SJSA1 (cell line): ENCODE measurements at regions not wholly inside any gene's neighbourhood (a gene's known extent, or its start where the extent isn't known, plus 50 kb on each side); places are given as distances from the start of the nearest gene placed in this dataset.

Experiments used
- DNase-seq, 2 experiments: peaks; one replicate each; pipeline ENCODE4 v3.0.0-alpha.2; 2015 to 2020; ENCODE audit warnings: low spot score in 2 of 2, low read depth in 1 of 2
- H3K27ac ChIP-seq: fragments of 250-450 bp; sonication (Bioruptor Pico); 2 replicates; pipeline ENCODE4 v1.5.1; 2020; ENCODE audit warnings: mild to moderate bottlenecking, moderate library complexity
- H3K27me3 ChIP-seq: fragments of 250-450 bp; sonication (Bioruptor Pico); replicated peaks from 2 replicates; pipeline ENCODE4 v1.5.1; 2020; ENCODE audit warnings: mild to moderate bottlenecking, moderate library complexity
- H3K36me3 ChIP-seq: fragments of 250-450 bp; sonication (Bioruptor Pico); 2 replicates; pipeline ENCODE4 v1.5.1; 2020; ENCODE audit warnings: mild to moderate bottlenecking
- H3K4me1 ChIP-seq: fragments of 250-450 bp; sonication (Bioruptor Pico); replicated peaks from 2 replicates; pipeline ENCODE4 v1.6.1; 2021; ENCODE audit warnings: mild to moderate bottlenecking
- H3K4me3 ChIP-seq: fragments of 250-450 bp; sonication (Bioruptor Pico); 2 replicates; pipeline ENCODE4 v1.5.1; 2020; ENCODE audit warnings: mild to moderate bottlenecking
- H3K9me3 ChIP-seq: fragments of 250-450 bp; sonication (Bioruptor Pico); replicated peaks from 2 replicates; pipeline ENCODE4 v1.5.1; 2020; ENCODE audit warnings: mild to moderate bottlenecking

DNA sequence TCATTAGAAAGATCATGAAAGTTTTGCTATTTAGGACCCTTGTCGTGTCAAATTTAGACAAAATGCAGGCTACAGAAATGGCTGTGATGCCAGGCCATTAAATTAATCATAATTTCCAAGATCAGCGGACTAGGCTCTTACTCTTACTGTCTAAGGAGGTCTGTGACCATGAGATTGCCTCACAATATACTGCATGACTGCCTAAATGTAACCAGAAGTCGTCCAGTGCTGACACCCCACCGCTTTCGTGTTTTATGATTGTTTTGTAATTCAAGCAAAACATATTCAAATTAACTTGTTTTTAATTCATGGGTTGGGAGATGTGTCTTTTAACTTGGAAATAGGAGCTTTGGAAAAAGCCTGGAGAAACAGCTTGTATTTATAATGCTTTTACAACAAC lies 947.5 kb downstream of the BRINP3 start:
- no peaks in the 10 kb centered on the region for H3K9me3 ChIP-seq
- H3K27ac ChIP-seq = no peak overlapping the region
- H3K36me3 ChIP-seq = no peaks in the 10 kb centered on the region
- no peak overlapping the region for H3K4me3 ChIP-seq
- H3K27me3 ChIP-seq = no peaks in the 10 kb centered on the region
- H3K4me1 ChIP-seq = no peaks in the 10 kb centered on the region
- no peak for DNase-seq

DNA sequence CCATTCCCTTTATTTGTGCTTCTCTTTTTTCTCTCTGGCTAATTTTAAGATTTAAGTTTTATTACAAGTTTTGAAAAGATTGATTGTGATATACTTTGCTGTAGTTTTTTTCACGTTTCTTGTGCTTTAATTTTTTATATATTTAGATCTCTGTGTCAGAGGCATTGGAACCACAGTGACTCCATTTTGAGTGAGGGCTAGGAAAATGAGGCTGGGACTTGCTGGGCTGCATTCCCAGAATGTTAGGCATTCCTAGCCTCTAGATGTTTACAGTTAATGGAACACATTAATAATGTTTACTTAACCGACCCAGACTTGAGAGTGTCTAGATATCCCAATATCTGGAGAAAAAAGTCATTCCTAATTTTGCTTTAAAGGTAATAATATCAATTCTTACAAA lies 939.4 kb downstream of the BRINP3 start:
- H3K4me3 ChIP-seq = no peak overlapping the region
- H3K9me3 ChIP-seq = no peaks in the 10 kb centered on the region
- H3K27ac ChIP-seq = no peak overlapping the region
- no peaks in the 10 kb centered on the region for H3K4me1 ChIP-seq
- H3K36me3 ChIP-seq = no peaks in the 10 kb centered on the region
- DNase-seq = no peak
- H3K27me3 ChIP-seq = no peaks in the 10 kb centered on the region

DNA sequence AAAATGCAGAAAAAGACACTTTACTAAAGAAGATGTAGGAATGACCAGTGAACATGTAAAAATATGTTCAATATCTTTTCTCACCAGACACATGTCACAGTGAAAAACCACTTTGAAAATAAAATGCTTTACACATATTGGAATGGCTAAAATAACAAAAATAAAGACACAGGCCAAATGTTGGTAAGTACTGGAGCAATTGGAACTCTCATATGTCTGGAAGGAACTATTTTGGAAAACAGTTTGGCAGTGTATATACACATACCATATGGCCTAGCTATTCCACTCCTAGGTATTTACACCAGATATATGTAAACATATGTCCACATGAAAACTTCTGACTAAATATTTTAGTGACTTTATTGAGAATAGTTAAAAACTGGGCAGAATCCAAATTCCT lies 927.2 kb downstream of the BRINP3 start:
- no peak overlapping the region for H3K27ac ChIP-seq
- no peaks in the 10 kb centered on the region for H3K9me3 ChIP-seq
- no peak overlapping the region for H3K4me3 ChIP-seq
- no peaks in the 10 kb centered on the region for H3K36me3 ChIP-seq
- H3K27me3 ChIP-seq = no peaks in the 10 kb centered on the region
- DNase-seq = no peak
- H3K4me1 ChIP-seq = no peaks in the 10 kb centered on the region

DNA sequence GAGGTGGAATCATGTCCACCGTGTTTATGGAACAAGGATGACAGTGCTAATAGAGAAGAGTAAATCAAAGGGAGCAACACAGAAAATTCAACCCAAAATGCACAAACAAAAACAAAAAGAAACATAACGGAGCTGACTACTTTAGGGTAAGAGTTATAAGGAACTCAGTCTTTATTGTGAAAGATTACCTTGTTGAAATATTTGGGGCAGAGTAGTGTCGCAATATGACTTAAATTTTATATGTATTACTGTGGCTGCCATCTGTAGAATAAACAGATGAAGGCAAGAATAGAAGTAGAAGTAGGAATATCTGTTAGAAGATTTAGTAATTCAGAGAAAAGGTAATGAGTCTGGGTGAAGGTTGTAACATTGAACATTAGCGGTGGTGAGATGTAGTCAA lies 913.9 kb downstream of the BRINP3 start:
- Histone ChIP-seq H3K36me3 (no peaks in the 10 kb centered on the region), H3K4me3 (no peak overlapping the region), H3K9me3 (peaks cover 4% of the 10 kb centered on the region; the same call in 1 of the 2 replicates), H3K27ac (no peak overlapping the region), H3K4me1 (no peaks in the 10 kb centered on the region), H3K27me3 (no peaks in the 10 kb centered on the region)
- no peak for DNase-seq

DNA sequence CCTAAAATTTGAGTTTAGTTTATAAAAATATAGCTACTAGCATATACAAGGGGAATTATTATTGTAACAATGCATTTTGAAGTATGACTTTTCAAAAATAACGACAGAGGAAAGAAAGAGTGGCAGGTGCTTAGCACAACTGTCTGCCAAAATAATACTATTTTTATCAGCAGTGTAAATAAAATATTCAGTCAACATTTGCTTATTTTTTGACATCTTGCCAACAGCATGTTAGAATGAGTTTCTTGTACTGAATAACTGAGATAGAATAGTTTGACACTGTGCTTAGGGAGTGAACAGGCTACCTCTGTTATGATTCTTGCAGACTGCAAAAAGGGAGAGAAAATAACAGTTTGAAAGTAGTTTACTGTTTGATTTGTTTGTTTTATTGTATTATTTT lies 909.8 kb downstream of the BRINP3 start:
- Histone ChIP-seq H3K36me3 (no peaks in the 10 kb centered on the region), H3K27ac (no peak overlapping the region), H3K4me1 (no peaks in the 10 kb centered on the region), H3K4me3 (no peak overlapping the region), H3K9me3 (no peaks in the 10 kb centered on the region), H3K27me3 (no peaks in the 10 kb centered on the region)
- no peak for DNase-seq

DNA sequence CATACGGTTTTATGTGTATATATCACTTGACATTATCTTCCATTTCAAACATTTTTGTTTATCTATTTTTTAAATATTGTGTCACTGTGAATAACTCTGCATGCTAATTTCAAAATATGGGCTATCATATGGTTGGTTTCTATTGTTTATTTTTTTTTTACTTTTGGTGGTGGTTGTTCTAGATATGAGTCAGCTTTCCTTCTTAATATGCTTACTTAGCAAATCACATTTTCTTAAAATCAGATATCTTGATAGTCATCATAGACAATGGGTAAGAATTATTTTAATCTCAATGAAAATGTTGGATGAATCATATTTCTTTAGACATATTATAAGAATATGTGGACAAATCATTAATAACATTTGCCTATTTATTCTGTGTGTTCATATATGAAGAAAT lies 881.5 kb downstream of the BRINP3 start:
- H3K27ac ChIP-seq = no peak overlapping the region
- DNase-seq = no peak
- H3K4me3 ChIP-seq = no peak overlapping the region

DNA sequence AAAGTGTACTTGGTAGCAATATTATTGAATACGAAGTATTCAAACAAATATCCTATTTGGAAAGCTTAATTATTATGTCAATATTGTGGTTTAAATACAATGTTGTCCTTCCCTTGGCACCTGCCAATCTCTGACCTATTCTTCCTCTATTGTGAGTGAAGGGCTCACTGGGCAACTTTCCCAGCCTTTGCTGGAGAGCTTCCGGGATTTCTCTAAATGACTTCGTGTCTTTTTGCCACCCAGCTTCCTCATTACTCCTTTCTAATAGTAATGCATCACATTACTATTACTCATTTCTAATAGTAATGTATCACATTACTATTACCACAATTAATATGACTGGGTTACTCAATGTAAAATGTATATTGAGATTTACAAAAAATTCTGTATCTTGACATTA lies 880.6 kb downstream of the BRINP3 start:
- no peak overlapping the region for H3K27ac ChIP-seq
- H3K27me3 ChIP-seq = no peaks in the 10 kb centered on the region
- no peak overlapping the region for H3K4me3 ChIP-seq
- H3K36me3 ChIP-seq = no peaks in the 10 kb centered on the region
- H3K4me1 ChIP-seq = no peaks in the 10 kb centered on the region
- H3K9me3 ChIP-seq = no peaks in the 10 kb centered on the region
- DNase-seq = no peak

More for the DNA sequence above, 881.5 kb downstream of the BRINP3 start:
- H3K27me3 ChIP-seq = no peaks in the 10 kb centered on the region
- no peaks in the 10 kb centered on the region for H3K36me3 ChIP-seq
- no peaks in the 10 kb centered on the region for H3K4me1 ChIP-seq
- no peaks in the 10 kb centered on the region for H3K9me3 ChIP-seq

DNA sequence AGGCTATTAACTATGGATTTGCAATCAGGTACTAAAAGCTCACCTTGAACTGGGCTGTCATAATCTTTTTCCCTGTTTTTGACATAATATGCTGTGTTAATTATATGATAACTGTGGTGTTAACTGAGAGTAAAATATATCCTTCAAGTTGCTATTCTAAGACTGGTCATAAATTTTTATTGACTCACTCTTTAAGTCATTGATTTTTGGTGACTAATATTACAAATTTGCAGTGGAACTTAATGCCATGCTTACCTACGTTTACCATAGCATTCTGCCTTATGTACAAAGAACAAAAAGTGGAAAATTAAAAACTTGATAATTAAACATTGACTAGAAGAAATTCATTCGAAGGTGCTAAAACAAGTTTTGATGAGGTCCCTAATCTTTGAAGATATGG lies 872.4 kb downstream of the BRINP3 start:
- no peaks in the 10 kb centered on the region for H3K4me1 ChIP-seq
- no peaks in the 10 kb centered on the region; the same call in 1 of the 2 replicates for H3K9me3 ChIP-seq
- no peaks in the 10 kb centered on the region for H3K36me3 ChIP-seq
- no peaks in the 10 kb centered on the region for H3K27me3 ChIP-seq
- no peak overlapping the region for H3K27ac ChIP-seq
- no peak for DNase-seq
- no peak overlapping the region for H3K4me3 ChIP-seq

DNA sequence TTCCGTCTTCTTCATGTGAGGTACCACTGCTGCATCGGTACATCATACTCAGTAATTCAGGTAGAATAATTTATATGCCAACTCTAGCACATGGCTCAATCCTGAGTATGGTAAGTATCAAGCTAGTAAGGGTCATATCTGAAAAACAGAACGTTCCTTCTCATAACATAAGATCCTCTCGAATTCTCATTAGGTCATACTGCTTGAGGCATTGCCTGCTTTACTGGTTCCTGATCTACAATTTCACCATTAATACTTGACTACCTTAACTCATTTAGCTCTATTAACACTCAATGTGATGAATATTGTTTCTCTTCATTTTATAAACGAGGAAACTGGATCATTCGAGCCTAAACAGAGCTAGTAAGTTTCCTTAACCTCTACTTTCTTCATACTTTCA lies 871.6 kb downstream of the BRINP3 start:
- H3K9me3 ChIP-seq = no peaks in the 10 kb centered on the region; the same call in 1 of the 2 replicates
- DNase-seq = no peak
- no peaks in the 10 kb centered on the region for H3K4me1 ChIP-seq
- H3K4me3 ChIP-seq = no peak overlapping the region
- H3K27me3 ChIP-seq = no peaks in the 10 kb centered on the region
- H3K36me3 ChIP-seq = no peaks in the 10 kb centered on the region
- no peak overlapping the region for H3K27ac ChIP-seq

DNA sequence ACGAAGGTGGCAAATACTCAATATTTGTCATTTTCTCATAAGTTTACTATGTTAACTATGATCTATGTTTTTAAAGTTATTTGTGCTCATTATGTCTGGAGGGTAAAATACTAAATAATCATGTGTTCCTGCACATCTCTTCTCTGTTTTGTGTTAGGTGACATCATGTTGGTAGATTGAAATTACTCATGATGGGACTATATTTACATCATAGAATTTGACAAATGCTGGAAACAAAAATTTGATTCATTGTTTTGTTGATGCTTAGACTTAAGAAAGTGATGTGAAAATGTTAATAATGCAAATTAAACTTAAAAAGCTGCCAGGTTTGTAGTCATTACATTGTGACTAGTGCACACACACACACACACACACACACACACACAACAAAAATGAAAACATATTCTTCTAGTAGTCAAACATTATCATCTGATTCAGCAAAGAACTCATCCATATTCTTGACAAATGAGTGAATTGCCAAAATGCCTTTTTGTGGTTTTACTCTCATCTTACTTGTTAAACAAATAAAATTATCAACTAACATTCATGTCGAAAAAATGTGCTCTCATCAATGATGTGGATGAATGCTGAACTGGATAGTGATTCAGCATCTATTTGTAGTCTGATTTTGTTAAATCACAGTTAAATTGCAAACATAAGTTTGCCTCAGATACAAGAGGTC lies 870.7 kb downstream of the BRINP3 start:
- Histone ChIP-seq H3K4me1 (no peaks in the 10 kb centered on the region), H3K36me3 (no peaks in the 10 kb centered on the region), H3K27ac (no peak overlapping the region), H3K9me3 (no peaks in the 10 kb centered on the region; the same call in 1 of the 2 replicates), H3K27me3 (no peaks in the 10 kb centered on the region), H3K4me3 (no peak overlapping the region)
- DNase-seq = no peak

DNA sequence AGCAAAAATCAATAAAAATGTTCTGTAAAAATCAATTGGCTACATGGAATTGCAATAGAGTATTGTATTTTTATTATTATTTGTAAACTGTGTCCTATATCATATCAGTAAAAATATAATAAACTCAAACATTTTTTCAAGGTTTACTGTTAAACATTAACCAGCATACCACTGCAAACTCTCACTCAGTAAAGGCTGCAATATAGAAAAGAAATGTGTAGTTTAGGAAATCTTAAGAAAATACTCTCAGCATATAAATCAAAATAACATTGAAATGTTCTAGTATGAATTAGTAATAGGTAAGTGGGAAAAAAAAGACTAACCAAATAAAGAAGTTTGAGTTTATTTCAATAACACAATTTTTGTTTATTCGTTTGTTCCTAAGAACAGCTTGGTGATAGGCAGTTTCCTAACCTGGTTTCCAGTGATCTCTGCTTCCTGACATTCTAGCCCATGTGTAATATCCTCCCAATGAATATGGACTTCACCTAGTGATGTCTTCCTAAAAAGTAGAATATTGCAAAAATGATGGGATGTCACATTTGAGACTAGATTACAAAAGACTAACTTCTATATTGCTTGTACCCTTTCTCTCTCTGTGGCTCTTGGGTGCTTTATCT lies 870.1 kb downstream of the BRINP3 start:
- Histone ChIP-seq H3K4me3 (no peak overlapping the region), H3K4me1 (no peaks in the 10 kb centered on the region), H3K27me3 (no peaks in the 10 kb centered on the region), H3K9me3 (no peaks in the 10 kb centered on the region; the same call in 1 of the 2 replicates), H3K27ac (no peak overlapping the region), H3K36me3 (no peaks in the 10 kb centered on the region)
- DNase-seq = no peak

DNA sequence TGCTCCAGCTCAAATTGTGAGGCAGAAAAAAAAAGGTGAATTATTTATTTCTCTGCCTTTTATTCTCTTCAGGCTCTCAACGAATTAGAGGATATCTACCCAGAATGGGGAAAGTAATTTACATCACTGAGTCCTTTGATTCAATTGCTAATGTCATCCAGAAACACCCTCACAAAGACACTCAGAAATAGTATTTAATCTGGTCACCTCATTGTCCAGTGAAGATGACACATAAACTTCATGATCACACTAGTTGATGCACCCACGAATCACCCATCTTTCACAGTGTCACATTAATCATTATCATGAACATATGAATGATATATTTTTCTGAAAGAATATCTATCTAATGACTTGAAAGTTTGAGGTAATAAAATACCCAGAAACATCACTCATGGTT lies 868.5 kb downstream of the BRINP3 start:
- H3K9me3 ChIP-seq = no peaks in the 10 kb centered on the region; the same call in 1 of the 2 replicates
- no peaks in the 10 kb centered on the region for H3K36me3 ChIP-seq
- no peak overlapping the region for H3K4me3 ChIP-seq
- no peak overlapping the region for H3K27ac ChIP-seq
- no peaks in the 10 kb centered on the region for H3K27me3 ChIP-seq
- H3K4me1 ChIP-seq = no peaks in the 10 kb centered on the region
- no peak for DNase-seq

DNA sequence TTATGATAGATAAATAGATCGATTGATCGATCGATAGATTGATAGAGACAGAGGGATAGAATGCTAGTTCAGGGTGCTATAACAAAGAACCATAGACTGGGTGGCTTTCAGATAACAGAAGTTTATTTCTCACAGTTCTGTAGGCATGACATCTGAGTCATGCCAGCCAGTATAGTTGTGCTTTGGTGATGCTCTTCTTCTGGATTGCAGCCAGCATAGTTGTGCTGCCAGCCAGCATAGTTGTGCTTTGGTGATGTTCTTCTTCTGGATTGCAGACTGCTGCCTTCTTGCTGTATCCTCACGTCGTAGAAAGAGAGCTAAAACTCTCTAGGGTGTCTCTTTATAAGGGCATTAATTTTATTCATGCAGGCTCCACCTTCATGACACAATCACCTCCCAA lies 860.8 kb downstream of the BRINP3 start:
- no peak overlapping the region for H3K4me3 ChIP-seq
- H3K27ac ChIP-seq = no peak overlapping the region
- no peaks in the 10 kb centered on the region for H3K9me3 ChIP-seq
- no peaks in the 10 kb centered on the region for H3K36me3 ChIP-seq
- H3K4me1 ChIP-seq = no peaks in the 10 kb centered on the region
- no peaks in the 10 kb centered on the region for H3K27me3 ChIP-seq
- DNase-seq = no peak

DNA sequence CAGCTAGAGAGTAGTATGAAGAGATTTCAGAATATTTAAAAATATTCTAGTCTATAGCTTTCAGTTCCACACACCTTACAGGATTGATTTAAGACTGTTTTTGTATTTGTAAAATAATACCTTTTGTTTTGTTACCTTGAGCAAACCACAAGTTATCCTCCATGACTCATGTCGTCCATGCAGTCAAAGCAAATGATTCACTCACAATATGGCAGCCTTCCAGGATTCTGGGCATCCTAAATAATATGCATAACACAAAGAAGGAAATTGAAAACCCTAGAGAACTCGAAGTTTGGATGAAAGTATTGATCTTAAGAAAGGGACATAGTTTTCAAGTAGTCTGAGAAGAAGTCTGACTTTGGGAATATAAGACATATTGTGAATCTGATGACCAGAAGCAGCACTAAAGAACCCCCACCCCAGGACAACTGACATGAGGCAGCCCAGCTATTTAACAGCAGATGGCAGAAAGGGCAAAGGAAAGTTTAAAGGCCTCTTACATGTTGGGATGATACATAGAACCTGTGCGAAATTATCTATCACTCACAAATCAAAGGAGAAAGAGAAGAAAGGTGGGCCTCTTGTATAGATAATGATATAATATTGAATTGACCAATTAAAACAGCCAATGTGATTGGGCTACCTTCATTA lies 857.9 kb downstream of the BRINP3 start:
- H3K27me3 ChIP-seq = no peaks in the 10 kb centered on the region
- no peak overlapping the region for H3K4me3 ChIP-seq
- no peaks in the 10 kb centered on the region for H3K36me3 ChIP-seq
- no peak overlapping the region for H3K27ac ChIP-seq
- no peaks in the 10 kb centered on the region for H3K9me3 ChIP-seq
- DNase-seq = no peak
- no peaks in the 10 kb centered on the region for H3K4me1 ChIP-seq
